NCI-H524 treated with DMSO at 0.1 percent for 48 hours (cell line): ENCODE measurements at regions not wholly inside any gene's neighbourhood (a gene's known extent, or its start where the extent isn't known, plus 50 kb on each side); places are given as distances from the start of the nearest gene placed in this dataset.
A peak's percentile ranks its signal among the peaks of the same experiment; 100 is the strongest.
"Not testable (repeated sequence)": the region's sequence is repeated elsewhere in the genome, so short reads cannot be mapped to it uniquely, and the experiment has no call there.

Experiments used
- DNase-seq: peaks from one replicate; lab custom pipeline; 2025; lab: John Stamatoyannopoulos, UW

- DNase-seq: peak; percentile 1
These were observed 820.8 kb upstream of the GRIA3 start for GRCh38 chrX:122363112-122363795.

- DNase-seq: not testable (repeated sequence)
These were observed 808.5 kb upstream of the GRIA3 start for GRCh38 chrX:122375533-122375932.

- no peak for DNase-seq
These were observed 795.1 kb upstream of the GRIA3 start for GRCh38 chrX:122389005-122389404.

- DNase-seq: no peak
These were observed 765.3 kb upstream of the GRIA3 start for GRCh38 chrX:122418758-122419157.

- DNase-seq: no peak
These were observed 762.5 kb upstream of the GRIA3 start for GRCh38 chrX:122421434-122422121.

GRCh38 chrX:122422547-122422946 is 761.5 kb upstream of the GRIA3 start:
- DNase-seq: no peak

- no peak for DNase-seq
These were observed 749.1 kb upstream of the GRIA3 start for GRCh38 chrX:122434942-122435341.

- DNase-seq: no peak
These were observed 744.2 kb upstream of the GRIA3 start for GRCh38 chrX:122439831-122440230.

GRCh38 chrX:122440832-122441231 is 743.2 kb upstream of the GRIA3 start:
- no peak for DNase-seq

- DNase-seq: no peak
These were observed 742.6 kb upstream of the GRIA3 start for GRCh38 chrX:122441451-122441850.

- DNase-seq: no peak
These were observed 738.6 kb upstream of the GRIA3 start for GRCh38 chrX:122445466-122445865.

- no peak for DNase-seq
These were observed 719.7 kb upstream of the GRIA3 start for GRCh38 chrX:122464341-122464740.

GRCh38 chrX:122475306-122475705 is 708.8 kb upstream of the GRIA3 start:
- DNase-seq: no peak

- no peak for DNase-seq
These were observed 683.5 kb upstream of the GRIA3 start for GRCh38 chrX:122500556-122500955.

GRCh38 chrX:122501652-122502051 is 682.4 kb upstream of the GRIA3 start:
- no peak for DNase-seq

- DNase-seq: no peak
These were observed 680.1 kb upstream of the GRIA3 start for GRCh38 chrX:122504026-122504425.

- DNase-seq: no peak
These were observed 671.5 kb upstream of the GRIA3 start for GRCh38 chrX:122512561-122513072.

- no peak for DNase-seq
These were observed 666.3 kb upstream of the GRIA3 start for GRCh38 chrX:122517786-122518185.

- DNase-seq: no peak
These were observed 638.3 kb upstream of the GRIA3 start for GRCh38 chrX:122545778-122546177.

GRCh38 chrX:122546269-122546668 is 637.8 kb upstream of the GRIA3 start:
- no peak for DNase-seq

GRCh38 chrX:122552286-122552800 is 631.7 kb upstream of the GRIA3 start:
- DNase-seq: no peak

- no peak for DNase-seq
These were observed 628.2 kb upstream of the GRIA3 start for GRCh38 chrX:122555925-122556324.

- DNase-seq: no peak
These were observed 618.1 kb upstream of the GRIA3 start for GRCh38 chrX:122565952-122566351.
